ENCODE measurements at regions not wholly inside any gene's neighbourhood (a gene's known extent, or its start where the extent isn't known, plus 50 kb on each side); places are given as distances from the start of the nearest gene placed in this dataset.

DNA sequence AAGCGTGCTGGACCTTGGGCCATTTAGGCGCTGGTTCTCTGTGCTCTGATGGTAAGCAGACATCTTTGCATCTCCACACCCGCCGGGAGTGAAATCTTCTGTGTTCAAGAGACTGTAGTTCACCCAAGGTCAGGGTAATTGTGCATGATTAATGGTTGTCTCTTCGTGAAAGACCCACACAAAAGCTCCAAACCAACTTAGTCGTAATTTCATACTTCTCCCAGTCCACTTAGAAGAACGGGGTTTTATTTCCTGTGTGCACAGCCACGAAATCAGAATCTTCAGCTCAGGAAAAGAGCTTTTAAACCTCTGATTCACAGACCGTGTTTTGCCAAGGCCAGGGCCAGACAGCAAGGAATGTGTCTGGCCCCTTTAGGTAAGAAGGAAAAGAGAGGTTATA, 640.9 kb downstream of the MED13L start:
- no peak for DNase-seq

GRCh38 chr12:115632308-115632707, 645.2 kb downstream of the MED13L start:
- no peak for DNase-seq

DNA sequence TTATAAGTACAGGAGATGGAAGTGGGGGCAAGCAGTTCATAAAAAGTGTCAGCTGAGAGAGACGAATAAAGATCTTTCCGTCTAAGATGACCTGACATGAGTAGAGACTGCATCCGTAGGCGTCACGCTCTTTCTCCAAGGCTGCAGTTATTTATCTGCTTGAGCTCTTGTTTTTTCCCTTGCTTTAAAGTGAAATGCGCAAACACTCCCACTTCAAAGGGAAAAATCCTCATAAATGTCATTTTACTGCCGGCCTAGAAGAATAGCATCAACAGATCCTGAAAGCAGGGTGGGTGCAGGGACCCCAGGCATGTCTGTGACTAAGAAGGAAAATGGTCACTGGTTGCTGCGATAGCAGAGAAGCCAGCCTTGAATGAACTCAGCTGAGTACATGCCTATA, 647.4 kb downstream of the MED13L start:
- no peak for DNase-seq

DNA sequence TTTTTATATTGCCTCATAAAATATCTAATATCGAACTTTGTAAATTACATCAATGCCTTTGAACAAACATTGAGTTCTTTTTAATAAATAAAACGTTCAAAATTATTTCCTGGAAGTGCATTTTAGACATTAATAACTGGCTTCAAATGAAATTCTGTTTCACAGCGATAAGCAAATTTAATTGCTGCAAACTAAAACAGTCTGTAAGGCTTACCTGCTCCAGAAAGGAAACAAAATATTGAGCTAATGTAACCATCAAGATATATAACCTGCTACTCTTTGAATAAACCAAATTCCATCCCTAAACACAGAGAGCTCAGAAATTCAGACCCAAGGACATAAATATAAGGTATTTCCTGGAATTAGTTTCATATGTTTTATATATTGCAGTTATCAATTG, 651.3 kb downstream of the MED13L start:
- DNase-seq, result no peak

DNA sequence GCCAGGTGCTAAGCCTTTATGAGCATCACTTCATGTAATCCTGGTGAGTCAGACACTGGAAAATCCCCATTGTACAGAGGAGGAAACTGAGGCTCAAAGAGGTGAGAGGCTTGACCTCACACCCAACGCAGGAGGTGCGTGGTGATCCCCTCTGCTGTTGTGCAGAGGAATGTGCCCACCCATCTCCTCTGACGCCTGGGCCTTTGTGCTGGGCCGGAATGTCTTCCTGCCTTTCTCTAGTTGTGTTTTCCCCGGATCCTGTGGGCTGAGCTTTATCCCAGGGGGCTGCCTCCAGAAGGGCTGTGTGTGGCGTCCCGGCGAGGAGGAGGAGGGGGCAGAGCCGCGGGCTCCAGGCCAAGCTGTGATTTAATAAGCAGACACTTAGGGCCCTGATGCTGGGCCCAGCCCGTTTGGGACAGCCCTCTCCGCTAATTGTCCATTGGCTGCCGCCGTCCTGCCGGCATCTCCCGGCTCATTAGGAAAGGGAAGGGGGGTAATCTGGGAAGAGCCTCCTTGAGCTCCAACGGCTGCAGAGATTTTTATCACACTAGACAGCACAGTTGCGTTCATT, 653.6 kb downstream of the MED13L start:
- no peak for DNase-seq

DNA sequence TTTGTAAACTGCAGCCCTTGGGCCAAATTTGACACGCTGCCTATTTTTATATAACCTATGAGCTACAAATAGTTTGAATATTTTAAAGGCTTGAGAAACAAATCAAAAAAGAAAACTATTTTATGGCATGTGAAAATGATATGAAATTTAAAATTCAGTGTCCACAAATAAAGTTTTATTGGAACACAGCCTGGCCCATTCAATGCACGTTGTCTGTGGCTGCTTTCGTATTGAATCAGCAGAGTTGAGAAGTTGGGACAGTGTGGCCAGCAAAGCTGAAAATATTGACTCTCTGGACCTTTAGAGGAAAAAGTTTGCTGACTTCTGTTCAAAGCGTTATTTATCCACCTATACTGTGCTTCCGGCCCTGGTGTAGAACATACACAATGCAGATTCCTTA, 654.2 kb downstream of the MED13L start:
- no peak for DNase-seq

DNA sequence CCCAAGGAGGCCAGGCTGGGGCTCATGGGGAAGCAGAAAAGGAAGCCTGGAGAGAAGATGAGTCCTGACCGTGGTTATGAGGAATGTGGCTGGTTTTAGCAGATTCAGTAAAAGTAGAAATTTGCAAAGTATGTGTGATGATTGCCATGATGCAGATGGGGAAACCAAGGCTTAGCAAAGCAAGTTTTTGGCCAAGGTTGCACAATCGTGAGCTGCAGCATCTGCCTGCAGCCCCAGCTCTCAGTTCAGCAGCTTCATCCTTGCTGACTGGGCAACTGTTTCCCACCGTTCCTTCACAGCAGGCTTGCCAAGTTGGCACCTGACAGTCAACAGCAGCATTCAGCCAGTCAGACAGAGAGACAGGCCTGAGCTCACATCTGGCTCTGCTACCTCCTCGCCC, 656.7 kb downstream of the MED13L start:
- DNase-seq, result no peak

- DNase-seq, result no peak
These were observed 657.6 kb downstream of the MED13L start for GRCh38 chr12:115619889-115620288.

- no peak for DNase-seq
These were observed 658.4 kb downstream of the MED13L start for GRCh38 chr12:115619061-115619460.

- DNase-seq, result no peak
These were observed 659.4 kb downstream of the MED13L start for GRCh38 chr12:115618105-115618504.

DNA sequence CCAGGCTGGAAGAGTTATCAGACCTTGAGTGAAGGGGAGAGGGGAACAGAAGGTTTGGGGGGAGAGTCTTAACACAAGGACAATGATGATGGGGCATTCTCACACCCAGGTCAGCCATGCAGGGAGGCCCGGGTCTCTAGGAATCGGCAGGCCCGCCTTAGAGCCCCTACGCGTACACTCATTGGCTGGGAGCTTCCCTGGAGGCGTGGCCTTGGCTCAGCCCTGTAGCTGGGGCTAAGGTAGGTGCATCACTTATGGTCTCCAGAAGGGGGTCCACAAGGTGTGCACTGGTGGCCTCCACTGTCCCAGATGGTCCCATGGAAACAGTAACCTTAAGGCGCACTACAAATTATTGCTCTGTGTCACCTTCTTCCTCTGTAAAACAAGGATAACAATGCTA, 660.1 kb downstream of the MED13L start:
- DNase-seq, result no peak

- no peak for DNase-seq
These were observed 666.0 kb downstream of the MED13L start for GRCh38 chr12:115611477-115611876.

DNA sequence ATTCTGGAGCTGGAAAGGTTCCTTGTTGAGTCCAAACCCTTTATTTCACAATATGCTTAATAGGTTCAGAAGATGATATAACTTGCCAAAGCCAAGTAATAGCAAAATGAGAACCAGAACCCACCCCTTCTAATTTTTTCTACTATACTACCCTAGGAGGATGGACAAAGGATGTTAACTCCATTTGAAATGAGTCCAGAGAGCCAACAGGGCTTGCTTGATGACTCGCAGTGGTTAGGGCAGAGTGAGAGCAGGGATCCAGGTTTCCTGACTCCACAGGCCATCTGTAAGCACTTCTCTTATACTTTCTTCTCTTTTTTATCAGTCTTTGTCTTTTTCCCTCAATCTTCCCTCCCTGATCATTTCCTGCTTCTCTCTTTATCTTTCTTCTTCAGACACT, 668.1 kb downstream of the MED13L start:
- DNase-seq, result no peak

- DNase-seq, result no peak
These were observed 671.5 kb downstream of the MED13L start for GRCh38 chr12:115606040-115606439.

DNA sequence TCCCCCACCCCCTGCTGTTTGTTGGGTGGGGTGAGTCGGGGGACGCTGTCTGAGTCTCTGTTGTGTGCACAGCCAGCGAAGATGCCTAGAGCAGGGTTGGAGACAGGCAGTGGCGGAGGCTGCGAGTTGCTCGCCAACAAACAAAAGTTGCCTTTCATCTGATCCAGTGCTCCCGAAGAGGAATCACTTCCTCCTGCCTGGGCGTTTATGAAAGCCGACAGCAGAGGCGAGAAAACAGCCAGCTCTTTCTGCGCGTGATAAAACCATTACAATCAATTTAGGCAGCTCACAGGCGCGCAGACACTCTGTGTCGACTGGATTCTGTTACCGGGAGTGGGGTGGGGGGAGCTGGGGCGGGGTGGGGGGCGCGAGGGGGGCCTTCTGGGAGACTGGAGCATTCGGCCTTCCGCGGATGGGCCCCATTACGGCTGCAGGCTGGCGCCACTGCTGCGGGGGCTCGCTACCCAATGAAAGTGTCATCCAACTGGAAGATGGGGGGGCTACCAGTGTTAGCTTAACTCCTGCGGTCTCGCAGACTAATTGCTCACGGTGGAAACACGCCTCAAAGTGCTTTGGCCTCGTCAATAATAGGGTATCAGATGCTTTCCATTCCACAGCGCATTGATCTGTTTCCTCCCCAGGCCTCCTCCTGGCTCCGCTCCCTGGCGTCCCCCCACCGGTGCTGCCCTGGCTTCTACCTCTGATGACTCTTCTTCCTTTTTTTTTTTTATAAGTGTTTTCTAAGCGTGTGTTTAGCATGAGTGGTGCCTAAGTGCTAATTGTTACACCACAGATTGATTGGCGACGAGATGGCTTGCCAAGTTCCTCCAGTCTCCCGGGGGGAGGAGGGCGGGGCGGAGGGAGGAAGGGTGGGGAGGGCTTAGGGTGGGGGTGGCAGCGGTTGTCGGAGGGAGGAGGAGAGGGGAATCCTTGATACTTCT, 678.4 kb downstream of the MED13L start:
- peak; percentile 52 for DNase-seq

DNA sequence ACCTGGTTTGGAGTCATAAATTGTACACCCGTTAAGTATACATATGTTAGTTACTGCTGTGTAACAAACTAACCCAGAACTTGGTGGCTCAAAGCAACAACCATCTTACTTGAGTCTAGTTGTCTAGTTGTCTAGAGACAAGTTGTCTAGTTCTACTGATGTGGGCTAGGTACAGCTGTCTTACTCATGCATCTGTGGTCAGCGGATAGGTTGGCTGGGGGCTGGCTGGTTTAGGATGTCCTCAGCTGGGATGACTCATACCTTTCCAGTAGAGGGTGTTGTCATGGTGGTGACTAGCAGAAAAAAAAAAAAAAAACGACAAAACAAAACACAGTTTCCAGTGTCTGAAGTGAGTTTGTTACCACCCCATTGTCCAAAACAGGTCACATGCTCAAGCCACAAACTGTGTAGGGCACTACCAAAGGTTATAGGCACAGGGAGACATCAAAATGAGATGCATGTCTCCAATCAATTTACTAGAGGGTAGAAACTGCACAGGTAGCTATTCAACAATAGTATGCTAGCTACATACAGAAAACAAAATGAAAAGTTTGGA, 680.3 kb downstream of the MED13L start:
- DNase-seq, result no peak

GRCh38 chr12:115588131-115588530, 689.4 kb downstream of the MED13L start:
- DNase-seq, result no peak

- no peak for DNase-seq
These were observed 693.3 kb downstream of the MED13L start for GRCh38 chr12:115584156-115584555.

DNA sequence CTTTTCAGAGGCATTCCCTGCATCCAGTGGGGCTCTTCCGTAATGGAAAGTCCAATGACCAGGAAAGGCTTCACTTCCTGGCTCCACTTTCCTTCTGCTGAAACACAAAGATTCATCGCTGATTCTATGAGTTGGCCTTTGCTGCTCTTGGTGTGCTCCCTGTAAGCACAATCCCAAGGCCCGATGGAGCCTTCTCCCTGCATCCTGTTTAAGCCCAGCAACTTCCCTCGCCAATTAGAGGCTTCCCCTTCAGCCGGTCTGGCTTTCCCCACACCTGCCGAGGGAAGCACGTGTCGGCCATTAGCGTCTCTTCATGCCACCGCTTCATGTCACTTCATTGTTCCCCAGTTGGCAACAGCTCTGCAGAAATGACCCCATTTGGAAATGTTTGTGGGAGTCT, 693.9 kb downstream of the MED13L start:
- no peak for DNase-seq

DNA sequence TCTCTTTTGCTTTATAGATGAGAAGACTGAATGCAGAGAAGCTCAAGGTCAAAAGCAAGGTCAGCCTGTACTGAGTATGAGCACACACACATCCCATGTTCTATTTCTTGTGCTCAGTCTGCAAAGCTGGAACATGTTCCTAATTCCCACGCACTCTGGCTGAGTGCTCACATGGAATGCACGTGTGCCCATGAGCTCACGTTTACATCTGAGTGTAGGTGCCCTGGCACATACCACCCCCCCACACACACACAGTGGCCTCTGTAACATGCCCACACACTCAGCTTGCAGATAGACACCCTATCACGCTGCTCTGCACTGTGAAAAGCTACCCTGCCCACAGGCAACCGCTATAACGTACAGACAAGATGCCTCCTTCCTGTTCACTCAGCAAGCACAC, 700.1 kb downstream of the MED13L start:
- DNase-seq, result no peak

- DNase-seq, result no peak
These were observed 702.7 kb downstream of the MED13L start for GRCh38 chr12:115574826-115575225.

DNA sequence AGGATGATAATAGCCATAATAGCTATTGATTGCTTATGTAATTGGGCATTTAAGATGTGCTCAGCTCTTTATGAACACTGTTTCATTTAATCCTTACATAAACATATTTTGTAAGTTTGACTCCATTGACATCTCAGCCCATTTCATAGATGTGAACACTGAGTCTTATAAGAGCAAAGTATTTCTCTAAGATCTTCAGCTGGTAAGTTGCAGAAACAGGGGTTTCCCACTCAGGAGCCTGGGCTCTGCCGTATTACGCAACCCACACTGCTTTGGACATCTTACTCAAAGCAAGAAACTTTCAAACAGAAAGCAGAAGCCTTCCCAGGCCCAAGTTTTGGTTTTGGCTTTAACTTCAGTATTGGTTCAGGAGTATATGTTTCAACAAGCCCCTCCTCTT, 705.1 kb downstream of the MED13L start:
- DNase-seq, result no peak

- no peak for DNase-seq
These were observed 706.0 kb downstream of the MED13L start for GRCh38 chr12:115571446-115571845.

DNA sequence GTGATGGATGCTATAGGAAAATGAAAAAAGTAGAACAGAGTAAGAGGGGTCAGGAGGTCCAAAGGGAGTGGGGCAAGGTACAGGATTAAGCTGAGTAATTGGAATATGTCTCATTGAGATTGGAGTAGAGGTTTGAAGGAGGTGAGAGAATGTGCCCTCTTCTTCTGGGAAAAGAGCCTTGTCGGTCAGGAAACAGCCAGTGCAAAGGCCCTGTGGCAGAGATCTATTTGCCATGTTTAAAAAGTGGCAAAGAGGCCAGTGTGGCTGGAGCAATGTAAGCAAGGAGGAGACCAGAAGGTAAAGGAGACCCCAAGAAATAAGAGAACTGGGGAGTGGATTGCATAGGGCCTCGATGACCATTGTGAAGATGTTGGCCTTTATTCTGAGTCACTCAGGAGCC, 706.5 kb downstream of the MED13L start:
- no peak for DNase-seq

Data from midbrain (tissue), 1 donor.